GM12892 (cell line): ENCODE measurements at regions not wholly inside any gene's neighbourhood (a gene's known extent, or its start where the extent isn't known, plus 50 kb on each side); places are given as distances from the start of the nearest gene placed in this dataset.

Experiments
- POLR2A ChIP-seq: IDR thresholded peaks from 2 replicates; pipeline ENCODE4 v1.6.1; 2011; ENCODE audit warnings: low read depth, low read length, control low read depth
- POLR2AphosphoS5 ChIP-seq: IDR thresholded peaks from 2 replicates; pipeline ENCODE4 v1.6.1; 2011; ENCODE audit warnings: low read depth, low read length, control low read depth
- TAF1 ChIP-seq: IDR thresholded peaks from 2 replicates; pipeline ENCODE4 v1.6.1; 2011; ENCODE audit warnings: low read depth, mild to moderate bottlenecking, control low read depth, low read length, borderline replicate concordance

GRCh38 chr21:39065917-39066316, 117.3 kb downstream of the PSMG1 start:
- no peak for TF ChIP-seq TAF1
- no peak for TF ChIP-seq POLR2AphosphoS5
- TF ChIP-seq POLR2A, result no peak
